Activated CD8-positive, alpha-beta T cell treated with anti-CD3 and anti-CD28 coated beads for 36 hours (primary cell): ENCODE measurements at regions not wholly inside any gene's neighbourhood (a gene's known extent, or its start where the extent isn't known, plus 50 kb on each side); places are given as distances from the start of the nearest gene placed in this dataset.

Experiments
- ATAC-seq: fragments of 200-7000 bp; cut with Tn5 transposase; one replicate; pipeline ENCODE4 v1.10.0; 2021; ENCODE audit warnings: mild to moderate bottlenecking, moderate library complexity
- CTCF ChIA-PET: fragments of 350-600 bp; sonication (Branson Sonifier 250); formaldehyde crosslinking; loops from one replicate; lab custom pipeline; 2021; ENCODE audit warnings: antibody characterized with exemption; lab: Charles Lee
- POLR2A ChIA-PET: fragments of 350-600 bp; sonication (Branson Sonifier 250); formaldehyde crosslinking; loops from one replicate; lab custom pipeline; 2021; ENCODE audit warnings: antibody characterized with exemption; lab: Charles Lee
- DNase-seq: peaks from one replicate; pipeline ENCODE4 v3.0.0-alpha.2; 2020
- H3K27ac Mint-ChIP-seq: one replicate; pipeline ENCODE4 v1.8.0; 2021; ENCODE audit warnings: mild to moderate bottlenecking, mixed read lengths
- H3K27me3 Mint-ChIP-seq: one replicate; pipeline ENCODE4 v1.8.0; 2021; ENCODE audit warnings: mixed read lengths
- H3K36me3 Mint-ChIP-seq: one replicate; pipeline ENCODE4 v1.8.0; 2021; ENCODE audit warnings: low read depth, mixed read lengths
- H3K4me1 Mint-ChIP-seq: one replicate; pipeline ENCODE4 v1.8.0; 2021; ENCODE audit warnings: low read depth, mixed read lengths
- H3K4me3 Mint-ChIP-seq: one replicate; pipeline ENCODE4 v1.8.0; 2021; ENCODE audit warnings: mild to moderate bottlenecking, moderate library complexity, mixed read lengths
- H3K9me3 Mint-ChIP-seq: one replicate; pipeline ENCODE4 v1.8.0; 2021; ENCODE audit warnings: mixed read lengths
- CTCF ChIP-seq: fragments of 200-600 bp; IDR thresholded peaks from one replicate; pipeline ENCODE4 v1.8.0; 2022; ENCODE audit warnings: antibody characterized with exemption, mild to moderate bottlenecking
- intact Hi-C: fragments of 100-400 bp; cut with micrococcal nuclease; formaldehyde crosslinking; loops from one replicate; pipeline ENCODE4 v1.10.0; 2022

- no peaks in the 10 kb centered on the region for H3K9me3 Mint-ChIP-seq
- DNase-seq = no peak
- no peaks in the 10 kb centered on the region for H3K36me3 Mint-ChIP-seq
- no peak overlapping the region for H3K4me3 Mint-ChIP-seq
- ChIA-PET POLR2A (no interaction called here), CTCF (no interaction called here)
- no peak for ATAC-seq
- no peak for TF ChIP-seq CTCF
- intact Hi-C loops = no loop called here
- no peak overlapping the region for H3K27ac Mint-ChIP-seq
- no peaks in the 10 kb centered on the region for H3K27me3 Mint-ChIP-seq
- H3K4me1 Mint-ChIP-seq = no peaks in the 10 kb centered on the region
Observed at GRCh38 chr4:35993606-35994005, 250.7 kb downstream of the ARAP2 start.

- no peak for ATAC-seq
- Mint-ChIP-seq H3K4me3 (no peak overlapping the region), H3K27ac (no peak overlapping the region), H3K9me3 (peaks cover 5% of the 10 kb centered on the region), H3K4me1 (no peaks in the 10 kb centered on the region), H3K36me3 (peaks cover 3% of the 10 kb centered on the region), H3K27me3 (no peaks in the 10 kb centered on the region)
- TF ChIP-seq CTCF = no peak
- ChIA-PET CTCF (no interaction called here), POLR2A (no interaction called here)
- intact Hi-C loops = no loop called here
- DNase-seq = no peak
Observed at GRCh38 chr4:36000941-36001557, 243.3 kb downstream of the ARAP2 start.

- Mint-ChIP-seq H3K4me1 (no peaks in the 10 kb centered on the region), H3K4me3 (no peak overlapping the region), H3K36me3 (peaks cover 5% of the 10 kb centered on the region), H3K27ac (no peak overlapping the region), H3K9me3 (peaks cover 5% of the 10 kb centered on the region), H3K27me3 (no peaks in the 10 kb centered on the region)
- no peak for DNase-seq
- ATAC-seq = no peak
- ChIA-PET POLR2A (no interaction called here), CTCF (no interaction called here)
- intact Hi-C loops = no loop called here
- no peak for TF ChIP-seq CTCF
Observed at GRCh38 chr4:36003051-36003450, 241.3 kb downstream of the ARAP2 start.

- H3K4me1 Mint-ChIP-seq = no peaks in the 10 kb centered on the region
- ATAC-seq (no peak), DNase-seq (no peak)
- H3K27me3 Mint-ChIP-seq = no peaks in the 10 kb centered on the region
- intact Hi-C loops = no loop called here
- peaks cover 9% of the 10 kb centered on the region for H3K9me3 Mint-ChIP-seq
- H3K36me3 Mint-ChIP-seq = peaks cover 5% of the 10 kb centered on the region
- TF ChIP-seq CTCF = no peak
- no peak overlapping the region for H3K27ac Mint-ChIP-seq
- ChIA-PET POLR2A (no interaction called here), CTCF (no interaction called here)
- H3K4me3 Mint-ChIP-seq = no peak overlapping the region
Observed at GRCh38 chr4:36004204-36004851, 240.0 kb downstream of the ARAP2 start.

- POLR2A ChIA-PET = no interaction called here
- Mint-ChIP-seq H3K27me3 (no peaks in the 10 kb centered on the region), H3K4me1 (no peaks in the 10 kb centered on the region), H3K27ac (no peak overlapping the region), H3K4me3 (no peak overlapping the region), H3K36me3 (peaks cover 5% of the 10 kb centered on the region), H3K9me3 (peaks cover 7% of the 10 kb centered on the region)
- TF ChIP-seq CTCF = no peak
- ATAC-seq (no peak), DNase-seq (no peak)
- CTCF ChIA-PET = no interaction called here
- intact Hi-C loops = no loop called here
Observed at GRCh38 chr4:36006226-36006625, 238.1 kb downstream of the ARAP2 start.
